PC-9 (cell line): ENCODE measurements at regions not wholly inside any gene's neighbourhood (a gene's known extent, or its start where the extent isn't known, plus 50 kb on each side); places are given as distances from the start of the nearest gene placed in this dataset.

Source experiments
- BruUV-seq: library from RNA; stranded (reverse); fragments of 400-500 nt; replicated peaks from 2 replicates; lab custom pipeline; 2021; lab: Mats Ljungman, UMichigan
- CTCF ChIA-PET: fragments of 300-600 bp; sonication (Branson Sonifier 250); formaldehyde crosslinking; loops from one replicate; lab custom pipeline; 2022; ENCODE audit warnings: antibody characterized with exemption; lab: Charles Lee
- POLR2A ChIA-PET: fragments of 300-600 bp; sonication (Branson Sonifier 250); formaldehyde crosslinking; loops from one replicate; lab custom pipeline; 2022; ENCODE audit warnings: antibody characterized with exemption; ENCODE audit not compliant: unreplicated experiment; lab: Charles Lee
- DNase-seq, 2 experiments: peaks; one replicate each; pipeline versions ENCODE4 v3.0.0 to v3.0.0-alpha.2; 2015 to 2022; ENCODE audit warnings: mixed read lengths in 1 of 2
- H2AFZ ChIP-seq: fragments of 200-600 bp; sonication (generic); 2 replicates; pipeline ENCODE4 v1.8.1; 2017; ENCODE audit warnings: antibody characterized with exemption
- H3F3A ChIP-seq: fragments of 200-600 bp; sonication (generic); 2 replicates; pipeline ENCODE4 v1.8.1; 2017; ENCODE audit warnings: antibody characterized with exemption, mild to moderate bottlenecking, low read depth; ENCODE audit not compliant: insufficient read depth
- H3K27ac ChIP-seq: fragments of 200-600 bp; sonication (generic); 2 replicates; pipeline ENCODE4 v1.6.1; 2016; ENCODE audit warnings: mixed run types
- H3K27me3 ChIP-seq: fragments of 200-600 bp; sonication (generic); 2 replicates; pipeline ENCODE4 v1.6.1; 2016; ENCODE audit warnings: low read depth, mixed run types; ENCODE audit not compliant: insufficient read depth
- H3K36me3 ChIP-seq: fragments of 200-600 bp; sonication (generic); 2 replicates; pipeline ENCODE4 v1.6.1; 2016; ENCODE audit warnings: low read depth, mixed run types
- H3K4me1 ChIP-seq: fragments of 200-600 bp; sonication (generic); replicated peaks from 2 replicates; pipeline ENCODE4 v1.6.1; 2016; ENCODE audit warnings: mixed run types; ENCODE audit not compliant: insufficient read depth
- H3K4me2 ChIP-seq: fragments of 200-600 bp; sonication (generic); 2 replicates; pipeline ENCODE4 v1.6.1; 2017; ENCODE audit warnings: mixed run types
- H3K4me3 ChIP-seq: fragments of 200-600 bp; sonication (generic); 2 replicates; pipeline ENCODE4 v1.6.1; 2016; ENCODE audit warnings: mixed run types
- H3K79me2 ChIP-seq: fragments of 200-600 bp; sonication (generic); 2 replicates; pipeline ENCODE4 v1.6.1; 2017; ENCODE audit warnings: low read depth, mixed run types
- H3K9me2 ChIP-seq: fragments of 200-600 bp; sonication (generic); 2 replicates; pipeline ENCODE4 v1.8.1; 2017; ENCODE audit warnings: mild to moderate bottlenecking; ENCODE audit not compliant: insufficient read depth
- H3K9me3 ChIP-seq: fragments of 200-600 bp; sonication (generic); 2 replicates; pipeline ENCODE4 v1.8.1; 2016; ENCODE audit warnings: low read depth; ENCODE audit not compliant: insufficient read depth
- H4K20me1 ChIP-seq: fragments of 200-600 bp; sonication (generic); 2 replicates; pipeline ENCODE4 v1.8.1; 2017; ENCODE audit not compliant: insufficient read depth
- EZH2 ChIP-seq: fragments of 200-600 bp; sonication (generic); IDR thresholded peaks from 2 replicates; pipeline ENCODE4 v1.8.0; 2017; ENCODE audit warnings: antibody characterized with exemption, low read depth
- intact Hi-C: fragments of 100-400 bp; cut with micrococcal nuclease; formaldehyde crosslinking; loops from one replicate; pipeline ENCODE4 v1.10.0; 2022; ENCODE audit not compliant: unreplicated experiment
- TF ChIP-seq, protein P1 (sequence below): fragments of 200-600 bp; sonication (generic); conservative IDR thresholded peaks from 2 replicates; pipeline ENCODE4 v1.6.1; 2017; ENCODE audit warnings: mixed run types, antibody characterized with exemption, mild to moderate bottlenecking, moderate library complexity

DNA sequence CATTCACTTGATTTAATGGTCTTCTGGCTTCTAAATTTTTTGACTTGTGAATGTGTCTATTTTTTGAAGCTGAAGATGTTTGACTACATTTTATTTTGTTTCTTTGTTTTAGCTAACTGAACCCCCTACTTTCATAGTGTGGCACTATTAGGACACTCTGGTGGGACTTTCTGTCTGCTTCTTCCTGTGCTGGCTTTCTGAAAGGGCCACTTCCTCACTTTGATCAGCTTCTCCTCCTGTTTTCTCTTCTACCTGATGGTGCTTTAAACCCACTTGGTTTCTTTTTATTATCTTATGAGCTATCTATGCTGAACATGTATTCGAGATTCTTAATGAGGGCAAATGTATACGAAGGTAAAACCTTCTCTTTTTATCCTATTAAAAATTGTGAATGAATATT is 186.1 kb upstream of the CASK start:
- no peak overlapping the region for H2AFZ ChIP-seq
- no TSS peak for BruUV-seq
- no peak overlapping the region for H3K4me2 ChIP-seq
- no peaks in the 10 kb centered on the region for H3K9me3 ChIP-seq
- no peaks in the 10 kb centered on the region for H3K4me1 ChIP-seq
- CTCF ChIA-PET, result no interaction called here
- H4K20me1 ChIP-seq, result no peaks in the 10 kb centered on the region
- no peak overlapping the region for H3K4me3 ChIP-seq
- POLR2A ChIA-PET, result no interaction called here
- H3K79me2 ChIP-seq, result no peaks in the 10 kb centered on the region
- DNase-seq, result no peak
- no peaks in the 10 kb centered on the region for H3K9me2 ChIP-seq
- intact Hi-C loops, result no loop called here
- H3K36me3 ChIP-seq, result no peaks in the 10 kb centered on the region
- no peaks in the 10 kb centered on the region for H3K27me3 ChIP-seq
- TF ChIP-seq EZH2, result no peak
- TF ChIP-seq, protein P1, sequence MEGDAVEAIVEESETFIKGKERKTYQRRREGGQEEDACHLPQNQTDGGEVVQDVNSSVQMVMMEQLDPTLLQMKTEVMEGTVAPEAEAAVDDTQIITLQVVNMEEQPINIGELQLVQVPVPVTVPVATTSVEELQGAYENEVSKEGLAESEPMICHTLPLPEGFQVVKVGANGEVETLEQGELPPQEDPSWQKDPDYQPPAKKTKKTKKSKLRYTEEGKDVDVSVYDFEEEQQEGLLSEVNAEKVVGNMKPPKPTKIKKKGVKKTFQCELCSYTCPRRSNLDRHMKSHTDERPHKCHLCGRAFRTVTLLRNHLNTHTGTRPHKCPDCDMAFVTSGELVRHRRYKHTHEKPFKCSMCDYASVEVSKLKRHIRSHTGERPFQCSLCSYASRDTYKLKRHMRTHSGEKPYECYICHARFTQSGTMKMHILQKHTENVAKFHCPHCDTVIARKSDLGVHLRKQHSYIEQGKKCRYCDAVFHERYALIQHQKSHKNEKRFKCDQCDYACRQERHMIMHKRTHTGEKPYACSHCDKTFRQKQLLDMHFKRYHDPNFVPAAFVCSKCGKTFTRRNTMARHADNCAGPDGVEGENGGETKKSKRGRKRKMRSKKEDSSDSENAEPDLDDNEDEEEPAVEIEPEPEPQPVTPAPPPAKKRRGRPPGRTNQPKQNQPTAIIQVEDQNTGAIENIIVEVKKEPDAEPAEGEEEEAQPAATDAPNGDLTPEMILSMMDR, result no peak
- no peaks in the 10 kb centered on the region for H3F3A ChIP-seq
- no peak overlapping the region for H3K27ac ChIP-seq

- Histone ChIP-seq H3K36me3 (no peaks in the 10 kb centered on the region), H3K4me2 (no peak overlapping the region), H4K20me1 (no peaks in the 10 kb centered on the region), H3K4me3 (no peak overlapping the region), H3K9me3 (no peaks in the 10 kb centered on the region), H3K27ac (no peak overlapping the region), H3K27me3 (no peaks in the 10 kb centered on the region), H3F3A (no peaks in the 10 kb centered on the region), H2AFZ (no peak overlapping the region), H3K79me2 (no peaks in the 10 kb centered on the region), H3K4me1 (no peaks in the 10 kb centered on the region), H3K9me2 (no peaks in the 10 kb centered on the region)
- DNase-seq, result no peak
- TF ChIP-seq EZH2, result no peak
- TF ChIP-seq, protein P1, result no peak
- no TSS peak for BruUV-seq
- CTCF ChIA-PET, result no interaction called here
- intact Hi-C loops, result no loop called here
- POLR2A ChIA-PET, result no interaction called here
These were observed 184.4 kb upstream of the CASK start for GRCh38 chrX:42107495-42108488.

GRCh38 chrX:42106556-42106955 is 183.2 kb upstream of the CASK start:
- intact Hi-C loops, result no loop called here
- ChIA-PET POLR2A (no interaction called here), CTCF (no interaction called here)
- Histone ChIP-seq H3K4me3 (no peak overlapping the region), H3K4me2 (no peak overlapping the region), H3K27ac (no peak overlapping the region), H3K9me2 (no peaks in the 10 kb centered on the region), H3K79me2 (no peaks in the 10 kb centered on the region), H3F3A (no peaks in the 10 kb centered on the region), H3K36me3 (no peaks in the 10 kb centered on the region), H3K4me1 (no peaks in the 10 kb centered on the region), H4K20me1 (no peaks in the 10 kb centered on the region), H3K27me3 (no peaks in the 10 kb centered on the region), H2AFZ (no peak overlapping the region), H3K9me3 (no peaks in the 10 kb centered on the region)
- TF ChIP-seq, protein P1, result no peak
- TF ChIP-seq EZH2, result no peak
- BruUV-seq, result no TSS peak
- DNase-seq, result no peak
